ENCODE measurements at regions not wholly inside any gene's neighbourhood (a gene's known extent, or its start where the extent isn't known, plus 50 kb on each side); places are given as distances from the start of the nearest gene placed in this dataset.

- H4K5ac ChIP-seq (ENCODE audit: insufficient read length, low read depth, low read length), result no peak overlapping the region
- H4K91ac ChIP-seq (replicated peaks; ENCODE audit: insufficient read length, low read length), result no peak overlapping the region
- H2BK15ac ChIP-seq (ENCODE audit: low read length), result no peak overlapping the region
- no peak overlapping the region for H3K14ac ChIP-seq (ENCODE audit: insufficient read length)
- H3K27me3 ChIP-seq (replicated peaks in 1 of 4; ENCODE audit: control insufficient read depth in 3 of 4, extremely low read depth in 1 of 4, insufficient read depth in 3 of 4, low read length in 3 of 4), result no peaks in the 10 kb centered on the region
- no peak overlapping the region for H2AFZ ChIP-seq (ENCODE audit: low read length)
- H3K9me3 ChIP-seq (ENCODE audit: insufficient read depth in 2 of 2, low read depth in 1 of 2, low read length in 1 of 2), result no peaks in the 10 kb centered on the region; a peak in 1 of 4 replicates
- ChIA-PET POLR2A (ENCODE audit: partially characterized antibody) (no interaction called here), CTCF (ENCODE audit: partially characterized antibody) (interaction anchor here (3.0 kb wide), 1 partner anchor 11 kb away, joined by 16 read pairs; no protein-coding TSS in a partner anchor)
- no peak overlapping the region for H3K4me3 ChIP-seq (ENCODE audit: extremely low read depth in 1 of 4, insufficient read depth in 2 of 4, low read depth in 3 of 4, low read length in 4 of 4)
- TF ChIP-seq ASH2L (IDR thresholded peaks at IDR 0.05; ENCODE audit: low read length) (no peak), HDAC6 (IDR thresholded peaks at IDR 0.05; ENCODE audit: low read depth, low read length) (no peak), CBX5 (IDR thresholded peaks at IDR 0.05; ENCODE audit: low read depth, low read length) (no peak), POLR2AphosphoS5 (IDR thresholded peaks at IDR 0.05; ENCODE audit: low read depth, low read length) (no peak), TCF12 (IDR thresholded peaks at IDR 0.05; ENCODE audit: low read depth, low read length) (no peak), BRCA1 (IDR thresholded peaks at IDR 0.05; ENCODE audit: low read depth, low read length) (no peak), TAF7 (optimal IDR thresholded peaks at IDR 0.05; ENCODE audit: borderline replicate concordance, low read depth, low read length) (no peak), SIRT6 (IDR thresholded peaks at IDR 0.05; ENCODE audit: low read length) (no peak), CHD1 (IDR thresholded peaks at IDR 0.05; ENCODE audit: low read depth, low read length) (no peak), RAD21 (IDR thresholded peaks at IDR 0.05 in 1 of 2, conservative IDR thresholded peaks at IDR 0.05 in 1 of 2; ENCODE audit: low read depth in 2 of 2, low read length in 2 of 2) (no peak), CTCF (IDR thresholded peaks at IDR 0.05; ENCODE audit: control extremely low read depth in 1 of 3, insufficient read depth in 1 of 3, low read depth in 1 of 3, low read length in 3 of 3) (no peak)
- no peaks in the 10 kb centered on the region for H3K79me2 ChIP-seq (ENCODE audit: control insufficient read depth in 1 of 2, insufficient read depth in 2 of 2, low read length in 2 of 2)
- H2BK5ac ChIP-seq (ENCODE audit: low read depth, low read length), result no peak overlapping the region
- H4K8ac ChIP-seq (ENCODE audit: extremely low read depth, insufficient read depth, low read length), result no peak overlapping the region
- H3K23ac ChIP-seq (ENCODE audit: insufficient read length), result no peak overlapping the region
- no peak overlapping the region for H3K4me2 ChIP-seq (ENCODE audit: insufficient read depth in 1 of 2, low read depth in 2 of 2, low read length in 2 of 2)
- no peak overlapping the region for H2BK12ac ChIP-seq (ENCODE audit: low read depth, low read length)
- no peak overlapping the region for H3K27ac ChIP-seq (ENCODE audit: low read depth, low read length)
- DNase-seq (ENCODE audit: low read depth in 1 of 2, low spot score in 2 of 2) (no peak), FAIRE-seq (no peak)
- H3K18ac ChIP-seq (ENCODE audit: extremely low read depth, low read length), result no peak overlapping the region
- H3K36me3 ChIP-seq (ENCODE audit: control insufficient read depth in 2 of 4, insufficient read depth in 4 of 4, low read length in 3 of 4), result no peaks in the 10 kb centered on the region
- no peak overlapping the region for H3K4ac ChIP-seq (replicated peaks; ENCODE audit: insufficient read length, low read depth, low read length)
- no peaks in the 10 kb centered on the region for H4K20me1 ChIP-seq (replicated peaks in 1 of 2; ENCODE audit: control insufficient read depth in 1 of 2, insufficient read depth in 2 of 2, low read length in 2 of 2)
- no peaks in the 10 kb centered on the region for H3K4me1 ChIP-seq (replicated peaks in 1 of 4; ENCODE audit: control insufficient read depth in 3 of 4, insufficient read depth in 4 of 4, low read length in 3 of 4)
- no peak overlapping the region for H3K56ac ChIP-seq (replicated peaks; ENCODE audit: insufficient read length, low read depth, low read length)
- H3K9ac ChIP-seq (replicated peaks in 1 of 4; ENCODE audit: extremely low read depth in 1 of 4, low read depth in 3 of 4, low read length in 3 of 4), result no peak overlapping the region
- WGBS, 2 experiments (ENCODE audit: extremely low coverage in 1 of 2, insufficient coverage in 1 of 2, insufficient read length in 1 of 2, insufficient replicate concordance in 2 of 2, low coverage in 1 of 2, low lambda C conversion rate in 2 of 2, missing lambda C conversion rate in 1 of 2), result 83% methylated on average over 4 of the region's 4 CpGs; no CpG with 5 or more reads in 1 of the 2 experiments
- H2BK20ac ChIP-seq (ENCODE audit: low read length), result no peak overlapping the region
- no peak overlapping the region for H2AK5ac ChIP-seq (ENCODE audit: low read depth, low read length)
- no peaks in the 10 kb centered on the region for H3K79me1 ChIP-seq (ENCODE audit: low read depth, low read length)
- no peak overlapping the region for H2BK120ac ChIP-seq (replicated peaks; ENCODE audit: low read depth, low read length)
- H3K23me2 ChIP-seq (ENCODE audit: low read depth, low read length), result no peaks in the 10 kb centered on the region
These were observed 351.0 kb upstream of the PSMD7 start for GRCh38 chr16:73945631-73946030.

Data from H1 (cell line).